ENCODE measurements at regions not wholly inside any gene's neighbourhood (a gene's known extent, or its start where the extent isn't known, plus 50 kb on each side); places are given as distances from the start of the nearest gene placed in this dataset.

GRCh38 chr5:89053547-89053946 lies 170.6 kb upstream of the MEF2C start:
- no peak for TF ChIP-seq CTCF (IDR thresholded peaks at IDR 0.05)
- TF ChIP-seq ZFX (IDR thresholded peaks at IDR 0.05; ENCODE audit: borderline replicate concordance): no peak
